ENCODE measurements at regions not wholly inside any gene's neighbourhood (a gene's known extent, or its start where the extent isn't known, plus 50 kb on each side); places are given as distances from the start of the nearest gene placed in this dataset.

- Histone ChIP-seq H3K36me3 (no peaks in the 10 kb centered on the region), H3K27me3 (ENCODE audit: low read depth) (peaks cover 94% of the 10 kb centered on the region), H3K27ac (replicated peaks) (no peak overlapping the region), H3K9me3 (replicated peaks) (no peaks in the 10 kb centered on the region), H3K4me3 (no peak overlapping the region), H3K4me1 (no peaks in the 10 kb centered on the region)
- no peak for TF ChIP-seq CTCF (IDR thresholded peaks at IDR 0.05; ENCODE audit: borderline replicate concordance)
- intact Hi-C loops (cut with micrococcal nuclease): no loop called here
- DNase-seq: no peak
Observed at GRCh38 chr6:1040393-1040792, 271.5 kb upstream of the FOXQ1 start.

DNA sequence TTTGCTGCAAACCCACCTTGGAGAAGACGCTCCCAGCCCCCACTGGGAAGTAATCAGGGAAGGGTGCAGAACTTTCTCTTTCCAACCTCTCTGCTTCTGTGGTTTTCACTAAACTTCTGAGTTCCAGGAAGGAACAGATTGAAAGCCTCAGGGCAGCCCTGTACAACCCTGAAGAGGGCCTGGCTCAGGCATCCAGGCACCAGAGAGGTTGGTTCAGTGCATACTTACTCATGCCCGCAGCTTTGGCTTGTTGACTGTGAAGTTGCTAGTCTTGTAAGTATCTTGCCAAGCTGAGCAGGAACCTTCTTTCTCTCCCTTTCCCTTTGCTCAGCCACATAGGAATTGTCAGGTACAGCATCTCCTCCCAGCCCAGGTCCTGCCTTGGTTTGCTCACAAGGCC, 272.2 kb upstream of the FOXQ1 start:
- Histone ChIP-seq H3K9me3 (replicated peaks) (no peaks in the 10 kb centered on the region), H3K36me3 (no peaks in the 10 kb centered on the region), H3K4me3 (no peak overlapping the region), H3K4me1 (no peaks in the 10 kb centered on the region), H3K27ac (replicated peaks) (no peak overlapping the region), H3K27me3 (ENCODE audit: low read depth) (peaks cover 93% of the 10 kb centered on the region)
- intact Hi-C loops (cut with micrococcal nuclease): no loop called here
- DNase-seq: no peak
- no peak for TF ChIP-seq CTCF (IDR thresholded peaks at IDR 0.05; ENCODE audit: borderline replicate concordance)

- no peak for TF ChIP-seq CTCF (IDR thresholded peaks at IDR 0.05; ENCODE audit: borderline replicate concordance)
- DNase-seq: no peak
- Histone ChIP-seq H3K4me3 (no peak overlapping the region), H3K4me1 (no peaks in the 10 kb centered on the region), H3K27me3 (ENCODE audit: low read depth) (peaks cover 87% of the 10 kb centered on the region), H3K36me3 (no peaks in the 10 kb centered on the region), H3K27ac (replicated peaks) (no peak overlapping the region), H3K9me3 (replicated peaks) (no peaks in the 10 kb centered on the region)
- intact Hi-C loops (cut with micrococcal nuclease): no loop called here
Observed at GRCh38 chr6:1039191-1039590, 272.7 kb upstream of the FOXQ1 start.

DNA sequence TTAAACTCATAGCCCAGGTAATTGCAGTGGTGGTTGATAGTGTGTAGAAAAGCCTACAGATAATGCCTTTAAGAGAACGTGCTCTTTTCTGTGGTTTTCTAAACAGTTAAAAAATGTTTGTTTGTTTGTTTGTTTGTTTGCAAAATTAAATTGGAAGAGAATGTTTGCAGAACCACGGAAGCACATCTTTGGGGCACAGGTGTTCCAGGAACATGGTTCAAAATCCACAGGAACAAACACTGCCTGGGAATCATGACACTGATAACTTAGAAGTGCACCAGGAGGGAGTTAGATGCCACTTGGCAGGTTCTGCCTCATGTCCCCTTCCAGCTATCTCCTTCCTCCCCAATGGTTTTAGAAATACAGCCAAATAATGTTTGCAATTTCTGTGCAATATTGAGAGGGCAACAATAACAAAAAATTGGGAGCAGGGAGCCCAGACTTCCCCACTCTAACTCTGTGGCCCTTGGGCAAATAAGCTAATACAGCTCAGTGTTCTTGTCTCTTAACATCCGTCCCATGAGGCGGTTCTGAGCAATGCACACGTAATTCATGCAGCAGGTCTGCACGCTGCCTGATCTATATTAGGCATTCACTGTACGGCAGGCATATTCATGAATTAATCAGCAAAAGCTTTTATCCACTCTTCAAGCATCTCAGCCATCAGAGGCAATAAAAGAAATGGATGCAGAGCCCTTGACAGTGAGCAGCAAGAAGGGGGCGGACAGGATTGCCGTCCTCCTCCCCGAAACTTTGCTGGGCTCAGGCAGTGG, 274.3 kb upstream of the FOXQ1 start:
- no peak for TF ChIP-seq CTCF (IDR thresholded peaks at IDR 0.05; ENCODE audit: borderline replicate concordance)
- no peak overlapping the region for H3K27ac ChIP-seq (replicated peaks)
- no peaks in the 10 kb centered on the region for H3K36me3 ChIP-seq
- no peak overlapping the region for H3K4me3 ChIP-seq
- no peaks in the 10 kb centered on the region for H3K4me1 ChIP-seq
- intact Hi-C loops (cut with micrococcal nuclease): no loop called here
- H3K9me3 ChIP-seq (replicated peaks): peaks cover 4% of the 10 kb centered on the region
- no peak for DNase-seq
- H3K27me3 ChIP-seq (ENCODE audit: low read depth): peaks cover 72% of the 10 kb centered on the region

GRCh38 chr6:1035401-1035800, 276.5 kb upstream of the FOXQ1 start:
- H3K9me3 ChIP-seq (replicated peaks): peaks cover 21% of the 10 kb centered on the region
- TF ChIP-seq CTCF (IDR thresholded peaks at IDR 0.05; ENCODE audit: borderline replicate concordance): no peak
- H3K27me3 ChIP-seq (ENCODE audit: low read depth): peaks cover 50% of the 10 kb centered on the region
- H3K4me1 ChIP-seq: no peaks in the 10 kb centered on the region
- no peaks in the 10 kb centered on the region for H3K36me3 ChIP-seq
- no peak for DNase-seq
- intact Hi-C loops (cut with micrococcal nuclease): no loop called here
- no peak overlapping the region for H3K4me3 ChIP-seq
- H3K27ac ChIP-seq (replicated peaks): no peak overlapping the region

Measured in left ventricle myocardium inferior (tissue), 1 donor.